ENCODE measurements at regions not wholly inside any gene's neighbourhood (a gene's known extent, or its start where the extent isn't known, plus 50 kb on each side); places are given as distances from the start of the nearest gene placed in this dataset.

- no peaks in the 10 kb centered on the region for H3K9me2 ChIP-seq (replicated peaks; ENCODE audit: insufficient read depth, low read length)
- H3K36me3 ChIP-seq (replicated peaks; ENCODE audit: insufficient read depth, low read length) = no peaks in the 10 kb centered on the region
- no peaks in the 10 kb centered on the region for H3K4me1 ChIP-seq (ENCODE audit: low read length)
- no peak overlapping the region for H3K9ac ChIP-seq (ENCODE audit: low read length)
- DNase-seq = no peak
- no peak overlapping the region for H3K4me2 ChIP-seq (ENCODE audit: low read depth, low read length)
- no peak for TF ChIP-seq EZH2 (optimal IDR thresholded peaks at IDR 0.05; ENCODE audit: low read depth, low read length)
- no peak for TF ChIP-seq EZH2phosphoT487 (IDR thresholded peaks at IDR 0.05; ENCODE audit: low read length)
- TF ChIP-seq CTCF (IDR thresholded peaks at IDR 0.05; ENCODE audit: low read length) = no peak
- no peaks in the 10 kb centered on the region for H3K9me3 ChIP-seq (replicated peaks; ENCODE audit: insufficient read depth, low read length)
- no peaks in the 10 kb centered on the region for H4K20me1 ChIP-seq (ENCODE audit: insufficient read depth, low read length)
- H3K4me3 ChIP-seq (ENCODE audit: low read length) = no peak overlapping the region
- no peak overlapping the region for H2AFZ ChIP-seq (ENCODE audit: low read length)
- no peak overlapping the region for H3K27ac ChIP-seq (ENCODE audit: low read length)
- H3K79me2 ChIP-seq (ENCODE audit: low read length) = no peaks in the 10 kb centered on the region
- H3F3A ChIP-seq (ENCODE audit: insufficient read depth, low read length) = no peaks in the 10 kb centered on the region
- H3K27me3 ChIP-seq (replicated peaks; ENCODE audit: insufficient read depth, low read length) = no peaks in the 10 kb centered on the region
Observed at GRCh38 chr7:124449896-124450295, 315.7 kb downstream of the GPR37 start.

- Histone ChIP-seq H3K9ac (ENCODE audit: low read length) (no peak overlapping the region), H3K4me3 (ENCODE audit: low read length) (no peak overlapping the region), H4K20me1 (ENCODE audit: insufficient read depth, low read length) (no peaks in the 10 kb centered on the region), H3K27me3 (replicated peaks; ENCODE audit: insufficient read depth, low read length) (no peaks in the 10 kb centered on the region), H3K79me2 (ENCODE audit: low read length) (no peaks in the 10 kb centered on the region), H3K4me2 (ENCODE audit: low read depth, low read length) (no peak overlapping the region), H3K27ac (ENCODE audit: low read length) (no peak overlapping the region), H3K9me3 (replicated peaks; ENCODE audit: insufficient read depth, low read length) (no peaks in the 10 kb centered on the region), H2AFZ (ENCODE audit: low read length) (no peak overlapping the region), H3K9me2 (replicated peaks; ENCODE audit: insufficient read depth, low read length) (no peaks in the 10 kb centered on the region), H3K36me3 (replicated peaks; ENCODE audit: insufficient read depth, low read length) (no peaks in the 10 kb centered on the region), H3K4me1 (ENCODE audit: low read length) (no peaks in the 10 kb centered on the region), H3F3A (ENCODE audit: insufficient read depth, low read length) (no peaks in the 10 kb centered on the region)
- TF ChIP-seq EZH2phosphoT487 (IDR thresholded peaks at IDR 0.05; ENCODE audit: low read length) (no peak), CTCF (IDR thresholded peaks at IDR 0.05; ENCODE audit: low read length) (no peak), EZH2 (optimal IDR thresholded peaks at IDR 0.05; ENCODE audit: low read depth, low read length) (no peak)
- no peak for DNase-seq
Observed at GRCh38 chr7:124444696-124445480, 320.7 kb downstream of the GPR37 start.

GRCh38 chr7:124443762-124444161, 321.8 kb downstream of the GPR37 start:
- Histone ChIP-seq H3K36me3 (replicated peaks; ENCODE audit: insufficient read depth, low read length) (no peaks in the 10 kb centered on the region), H2AFZ (ENCODE audit: low read length) (no peak overlapping the region), H3F3A (ENCODE audit: insufficient read depth, low read length) (no peaks in the 10 kb centered on the region), H3K9me2 (replicated peaks; ENCODE audit: insufficient read depth, low read length) (no peaks in the 10 kb centered on the region), H3K27me3 (replicated peaks; ENCODE audit: insufficient read depth, low read length) (no peaks in the 10 kb centered on the region), H3K4me2 (ENCODE audit: low read depth, low read length) (no peak overlapping the region), H3K4me1 (ENCODE audit: low read length) (no peaks in the 10 kb centered on the region), H3K27ac (ENCODE audit: low read length) (no peak overlapping the region), H4K20me1 (ENCODE audit: insufficient read depth, low read length) (no peaks in the 10 kb centered on the region), H3K9me3 (replicated peaks; ENCODE audit: insufficient read depth, low read length) (no peaks in the 10 kb centered on the region), H3K79me2 (ENCODE audit: low read length) (no peaks in the 10 kb centered on the region), H3K9ac (ENCODE audit: low read length) (no peak overlapping the region), H3K4me3 (ENCODE audit: low read length) (no peak overlapping the region)
- TF ChIP-seq CTCF (IDR thresholded peaks at IDR 0.05; ENCODE audit: low read length) = no peak
- no peak for TF ChIP-seq EZH2 (optimal IDR thresholded peaks at IDR 0.05; ENCODE audit: low read depth, low read length)
- no peak for TF ChIP-seq EZH2phosphoT487 (IDR thresholded peaks at IDR 0.05; ENCODE audit: low read length)
- no peak for DNase-seq

All from MM.1S (cell line).